ENCODE measurements at regions not wholly inside any gene's neighbourhood (a gene's known extent, or its start where the extent isn't known, plus 50 kb on each side); places are given as distances from the start of the nearest gene placed in this dataset.
A peak's percentile ranks its signal among the peaks of the same experiment; 100 is the strongest.
"Not testable (repeated sequence)": the region's sequence is repeated elsewhere in the genome, so short reads cannot be mapped to it uniquely, and the experiment has no call there.

DNA sequence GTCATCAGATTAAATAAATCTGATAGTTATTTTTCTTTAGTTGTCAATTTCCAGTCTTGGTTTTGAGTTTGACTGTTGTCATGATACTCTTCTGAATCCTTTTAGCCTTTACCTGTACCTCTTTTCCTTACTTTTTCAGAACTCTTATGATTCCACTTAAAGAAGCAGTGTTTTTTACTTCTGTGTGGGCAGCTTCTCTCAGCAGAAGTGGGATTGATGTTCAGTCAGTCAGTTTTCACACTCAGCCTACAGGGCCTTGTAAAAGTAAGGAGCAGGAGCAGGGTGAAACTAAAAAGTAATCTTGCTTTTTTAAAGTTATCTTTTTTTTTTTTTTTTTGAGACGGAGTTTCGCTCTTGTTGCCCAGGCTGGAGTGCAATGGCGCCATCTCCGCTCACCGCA is 75.1 kb downstream of the HAUS1 start:
- DNase-seq, result no peak
- TF ChIP-seq POLR2A (IDR thresholded peaks at IDR 0.05; ENCODE audit: low read length) (no peak), GATA1 (IDR thresholded peaks at IDR 0.05; ENCODE audit: low read depth, low read length) (no peak)

- no peak for TF ChIP-seq POLR2A (IDR thresholded peaks at IDR 0.05; ENCODE audit: low read length)
- no peak for TF ChIP-seq GATA1 (IDR thresholded peaks at IDR 0.05; ENCODE audit: low read depth, low read length)
- DNase-seq, result no peak
These were observed 78.6 kb downstream of the HAUS1 start for GRCh38 chr18:46182633-46183358.

DNA sequence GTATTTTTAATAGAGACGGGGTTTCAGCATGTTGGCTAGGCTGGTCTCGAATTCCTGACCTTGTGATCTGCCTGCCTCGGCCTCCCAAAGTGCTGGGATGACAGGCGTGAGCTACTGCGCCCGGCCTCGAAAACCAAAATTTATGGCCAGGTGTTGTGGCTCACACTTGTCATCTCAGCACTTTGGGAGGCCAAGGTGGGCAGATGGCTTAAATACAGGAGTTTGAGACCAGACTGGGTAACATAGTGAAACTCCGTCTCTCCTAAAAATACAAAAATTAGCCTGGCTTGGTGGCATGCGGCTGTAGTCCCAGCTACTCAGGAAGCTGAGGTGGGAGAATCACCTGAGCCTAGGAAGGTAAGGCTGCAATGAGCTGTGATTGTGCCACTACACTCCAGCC is 80.1 kb downstream of the HAUS1 start:
- not testable (repeated sequence) for DNase-seq

GRCh38 chr18:46184727-46185126 is 80.5 kb downstream of the HAUS1 start:
- no peak for DNase-seq
- no peak for TF ChIP-seq GATA1 (IDR thresholded peaks at IDR 0.05; ENCODE audit: low read depth, low read length)
- no peak for TF ChIP-seq POLR2A (IDR thresholded peaks at IDR 0.05; ENCODE audit: low read length)

DNA sequence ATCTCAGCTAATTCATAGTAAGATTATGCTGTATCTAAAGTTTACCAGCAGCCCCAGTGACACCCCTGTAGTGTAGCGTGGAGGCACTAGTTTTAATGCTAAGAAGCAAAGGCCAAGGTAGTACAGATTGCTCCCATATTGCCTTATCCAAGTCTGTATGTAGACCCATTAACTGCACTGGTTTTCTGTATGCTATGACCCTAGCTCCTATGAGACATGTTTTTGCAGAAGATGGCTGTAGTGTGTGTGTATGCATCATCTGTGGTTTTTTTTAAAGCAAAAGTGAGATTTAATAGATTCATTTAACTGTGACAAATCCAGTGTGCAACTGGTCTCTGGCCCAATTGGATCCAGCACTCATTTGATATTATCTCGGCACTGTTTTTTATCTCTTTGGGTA is 86.5 kb downstream of the HAUS1 start:
- TF ChIP-seq POLR2A (IDR thresholded peaks at IDR 0.05; ENCODE audit: low read length) (no peak), GATA1 (IDR thresholded peaks at IDR 0.05; ENCODE audit: low read depth, low read length) (no peak)

DNA sequence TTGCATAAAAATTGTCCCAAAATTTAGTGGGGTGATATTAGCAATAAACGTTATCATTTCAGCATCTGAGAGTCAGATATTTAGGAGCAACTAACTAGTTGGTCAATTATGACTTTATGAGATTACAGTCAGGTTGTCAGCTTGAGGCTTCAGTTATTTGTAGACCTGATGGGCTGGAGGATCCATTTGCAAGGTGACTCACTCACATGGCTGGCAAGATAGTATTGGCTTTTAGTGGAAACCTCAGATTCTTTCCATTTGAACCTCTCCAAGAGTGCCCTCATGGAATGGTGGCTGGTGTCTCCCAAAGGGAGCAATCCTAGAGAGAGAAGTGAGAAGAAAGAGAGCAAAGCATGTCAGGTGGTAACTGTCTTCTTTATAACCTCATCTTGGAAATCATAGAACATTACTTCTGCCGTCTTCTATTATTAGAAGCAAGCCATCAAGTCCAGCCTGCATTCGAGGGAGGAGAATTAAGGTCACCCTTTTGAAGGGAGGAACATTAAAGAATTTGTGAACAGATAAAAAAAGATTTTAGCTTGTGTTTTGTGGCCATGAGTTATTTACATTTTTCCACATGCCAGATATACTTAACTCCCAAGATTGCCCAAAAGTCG is 92.5 kb downstream of the HAUS1 start:
- no peak for DNase-seq
- TF ChIP-seq POLR2A (IDR thresholded peaks at IDR 0.05; ENCODE audit: low read length), result no peak
- no peak for TF ChIP-seq GATA1 (IDR thresholded peaks at IDR 0.05; ENCODE audit: low read depth, low read length)

More for the DNA sequence above, 86.5 kb downstream of the HAUS1 start:
- DNase-seq, result no peak

- no peak for TF ChIP-seq POLR2A (IDR thresholded peaks at IDR 0.05; ENCODE audit: low read length)
- TF ChIP-seq GATA1 (IDR thresholded peaks at IDR 0.05; ENCODE audit: low read depth, low read length), result no peak
- peak; percentile 64 to 75 for DNase-seq
These were observed 95.4 kb downstream of the HAUS1 start for GRCh38 chr18:46199515-46200147.

GRCh38 chr18:46200178-46201055 is 96.2 kb downstream of the HAUS1 start:
- peak in 1 of 2 experiments; percentile 23 for DNase-seq

- no peak for DNase-seq
- TF ChIP-seq GATA1 (IDR thresholded peaks at IDR 0.05; ENCODE audit: low read depth, low read length) (no peak), POLR2A (IDR thresholded peaks at IDR 0.05; ENCODE audit: low read length) (no peak)
These were observed 100.0 kb downstream of the HAUS1 start for GRCh38 chr18:46204143-46204542.

DNA sequence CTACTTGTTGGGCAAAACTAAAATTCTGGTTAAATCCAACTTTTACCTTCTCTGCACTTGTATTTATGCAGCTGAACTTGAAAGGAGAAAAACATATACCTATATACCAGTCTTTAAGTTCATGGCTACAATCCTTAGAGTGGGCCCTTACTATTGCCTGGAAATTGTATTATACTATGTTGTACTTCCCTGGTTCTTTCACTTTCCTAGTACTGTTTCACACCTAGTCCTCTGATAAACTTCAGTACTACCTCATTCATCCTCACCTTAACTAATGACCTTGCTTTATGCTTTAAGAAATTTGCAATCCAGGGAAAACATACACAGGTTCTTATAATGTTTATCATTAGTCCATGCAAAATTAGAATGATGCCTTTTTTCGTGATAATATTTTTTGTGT is 103.8 kb downstream of the HAUS1 start:
- TF ChIP-seq GATA1 (IDR thresholded peaks at IDR 0.05; ENCODE audit: low read depth, low read length), result no peak
- no peak for TF ChIP-seq POLR2A (IDR thresholded peaks at IDR 0.05; ENCODE audit: low read length)
- no peak for DNase-seq

GRCh38 chr18:46209161-46209560 is 105.0 kb downstream of the HAUS1 start:
- TF ChIP-seq POLR2A (IDR thresholded peaks at IDR 0.05; ENCODE audit: low read length), result no peak
- no peak for TF ChIP-seq GATA1 (IDR thresholded peaks at IDR 0.05; ENCODE audit: low read depth, low read length)
- DNase-seq, result no peak

GRCh38 chr18:46211816-46212215 is 107.6 kb downstream of the HAUS1 start:
- no peak for TF ChIP-seq GATA1 (IDR thresholded peaks at IDR 0.05; ENCODE audit: low read depth, low read length)
- no peak for TF ChIP-seq POLR2A (IDR thresholded peaks at IDR 0.05; ENCODE audit: low read length)
- peak in 1 of 2 experiments; percentile 26 for DNase-seq

- TF ChIP-seq GATA1 (IDR thresholded peaks at IDR 0.05; ENCODE audit: low read depth, low read length), result no peak
- DNase-seq, result no peak
These were observed 108.2 kb downstream of the HAUS1 start for GRCh38 chr18:46212398-46212797.

DNA sequence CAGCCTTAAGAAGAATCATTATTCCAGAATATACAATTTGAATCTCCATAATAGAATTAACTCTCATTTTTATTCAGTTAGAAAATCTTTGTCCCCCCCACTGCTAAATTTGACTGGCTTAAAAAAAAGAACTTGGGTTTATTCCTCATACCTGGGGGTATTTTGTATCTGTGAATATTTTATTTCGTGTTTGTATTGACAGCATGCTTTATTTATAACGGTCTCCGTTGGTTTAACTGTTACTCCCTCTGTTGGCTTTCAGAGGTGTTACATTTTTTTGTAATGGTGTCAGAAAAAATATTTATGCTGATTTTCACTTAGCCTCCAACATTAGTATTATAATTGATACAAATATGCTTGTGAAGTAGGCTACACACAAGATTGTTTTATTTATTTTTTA is 109.1 kb downstream of the HAUS1 start:
- TF ChIP-seq GATA1 (IDR thresholded peaks at IDR 0.05; ENCODE audit: low read depth, low read length) (no peak), POLR2A (IDR thresholded peaks at IDR 0.05; ENCODE audit: low read length) (no peak)
- DNase-seq, result peak; percentile 50 to 58

Measured in erythroblast (primary cell).